GM10266 (cell line): ENCODE measurements at regions not wholly inside any gene's neighbourhood (a gene's known extent, or its start where the extent isn't known, plus 50 kb on each side); places are given as distances from the start of the nearest gene placed in this dataset.
"Not testable (repeated sequence)": the region's sequence is repeated elsewhere in the genome, so short reads cannot be mapped to it uniquely, and the experiment has no call there.

Experiments
- DNase-seq: peaks from one replicate; pipeline ENCODE4 v3.0.0; 2012; ENCODE audit errors: extremely low spot score
- CTCF ChIP-seq: IDR thresholded peaks from 2 replicates; pipeline ENCODE4 v1.5.1; 2012; ENCODE audit warnings: mild to moderate bottlenecking, low read depth; ENCODE audit not compliant: control insufficient read depth, insufficient read depth; ENCODE audit errors: missing control alignments

- not testable (repeated sequence) for DNase-seq
Observed at GRCh38 chr12:54799966-54800365, 54.4 kb upstream of the MUCL1 start.

- no peak for DNase-seq
- TF ChIP-seq CTCF: no peak
Observed at GRCh38 chr12:54798651-54799050, 55.7 kb upstream of the MUCL1 start.

- no peak for TF ChIP-seq CTCF
- DNase-seq: no peak
Observed at GRCh38 chr12:54796991-54797390, 57.3 kb upstream of the MUCL1 start.

GRCh38 chr12:54795644-54796043 is 58.7 kb upstream of the MUCL1 start:
- TF ChIP-seq CTCF: no peak
- DNase-seq: no peak

GRCh38 chr12:54786081-54786480 is 68.2 kb upstream of the MUCL1 start:
- TF ChIP-seq CTCF: no peak

GRCh38 chr12:54784115-54784514 is 70.2 kb upstream of the MUCL1 start:
- no peak for DNase-seq
- no peak for TF ChIP-seq CTCF

More at GRCh38 chr12:54786081-54786480, 68.2 kb upstream of the MUCL1 start:
- DNase-seq: no peak

- DNase-seq: not testable (repeated sequence)
Observed at GRCh38 chr12:54777031-54777430, 77.3 kb upstream of the MUCL1 start.

GRCh38 chr12:54773593-54773992 is 80.7 kb upstream of the MUCL1 start:
- TF ChIP-seq CTCF: no peak
- no peak for DNase-seq
